Stimulated activated CD8-positive, alpha-beta memory T cell treated with anti-CD3 and anti-CD28 coated beads, Interleukin-4, amount 100 ng/mL, for 24 hours (primary cell): ENCODE measurements at regions not wholly inside any gene's neighbourhood (a gene's known extent, or its start where the extent isn't known, plus 50 kb on each side); places are given as distances from the start of the nearest gene placed in this dataset.

Experiments
- DNase-seq: peaks from one replicate; pipeline ENCODE4 v3.0.0-alpha.2; 2020; ENCODE audit warnings: low read depth

DNA sequence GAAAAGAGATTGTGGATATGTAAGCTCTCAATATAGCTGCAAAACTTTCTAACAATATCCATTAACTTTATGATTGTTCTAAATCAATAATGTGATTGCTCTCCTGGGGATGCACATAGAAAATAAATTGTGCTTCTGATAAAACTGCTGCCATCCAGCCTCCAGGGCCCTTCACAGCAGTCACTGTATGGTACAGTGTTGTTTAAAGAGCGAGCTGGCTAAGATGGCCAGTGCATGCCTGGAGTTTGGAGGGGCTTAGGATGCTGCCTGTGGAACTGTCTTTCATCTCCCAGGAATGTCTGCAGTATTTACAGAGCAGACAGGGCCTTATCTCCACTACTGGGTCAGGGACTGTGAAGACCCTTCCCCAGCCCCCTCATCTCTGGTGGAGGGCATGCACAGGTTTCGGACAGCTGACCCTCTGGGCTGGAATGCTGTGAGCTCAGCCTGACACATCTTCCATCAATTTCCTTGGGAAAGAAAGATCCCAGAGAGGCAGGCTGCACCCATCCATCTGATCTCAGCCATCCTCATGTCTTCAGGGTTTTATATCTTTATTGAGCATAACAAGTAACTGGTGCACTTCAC, 137.0 kb downstream of the PLPP3 start:
- DNase-seq, result no peak

DNA sequence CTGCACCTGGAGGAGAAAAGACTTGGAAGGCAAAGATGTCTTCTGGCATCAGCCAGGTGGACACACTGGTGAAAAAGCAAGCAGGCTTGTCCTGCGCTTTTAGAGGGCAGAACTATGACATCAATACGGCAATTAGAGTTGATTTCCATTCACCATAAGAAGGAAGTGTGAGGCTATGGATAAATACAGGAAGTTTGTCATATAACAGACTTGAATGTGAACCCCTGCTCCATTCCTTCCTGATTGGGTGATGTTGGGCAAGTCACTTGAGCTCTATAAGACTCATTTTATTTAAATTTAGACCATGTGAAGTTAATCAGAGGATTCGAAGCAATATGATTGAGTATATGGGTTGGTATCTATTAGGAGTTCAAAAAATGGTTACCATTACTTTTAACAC, 137.8 kb downstream of the PLPP3 start:
- DNase-seq, result no peak

DNA sequence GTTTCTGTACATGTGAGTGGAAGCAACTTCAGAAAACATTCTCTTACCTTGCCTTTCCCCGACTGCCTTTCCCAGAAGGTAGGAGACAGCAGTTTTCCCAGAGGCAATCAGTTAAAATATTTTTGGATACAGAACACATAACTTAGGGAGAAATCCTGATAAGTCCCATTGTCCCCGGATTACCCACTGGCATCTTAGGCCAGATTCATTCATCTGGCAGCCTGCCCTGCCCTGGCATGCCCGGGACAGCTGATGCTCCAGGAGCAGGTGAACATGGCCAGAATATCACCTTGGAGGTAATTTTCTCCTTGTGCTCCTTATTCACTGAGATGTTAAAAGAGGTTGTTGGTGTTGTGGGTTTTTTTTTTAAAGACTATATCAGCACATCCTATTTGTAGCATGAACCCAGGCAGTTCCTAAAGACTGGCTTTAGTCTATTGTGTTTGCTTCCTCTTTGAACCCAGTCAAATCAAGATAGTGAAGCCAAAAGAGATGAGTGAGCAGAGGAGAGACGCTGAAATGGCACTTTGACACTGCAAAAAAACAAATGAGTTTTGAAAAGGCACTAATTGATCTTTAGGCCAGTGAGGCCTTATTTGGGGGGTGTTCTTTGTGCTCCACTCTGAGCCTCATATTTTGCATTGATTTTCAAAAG, 139.6 kb downstream of the PLPP3 start:
- no peak for DNase-seq

DNA sequence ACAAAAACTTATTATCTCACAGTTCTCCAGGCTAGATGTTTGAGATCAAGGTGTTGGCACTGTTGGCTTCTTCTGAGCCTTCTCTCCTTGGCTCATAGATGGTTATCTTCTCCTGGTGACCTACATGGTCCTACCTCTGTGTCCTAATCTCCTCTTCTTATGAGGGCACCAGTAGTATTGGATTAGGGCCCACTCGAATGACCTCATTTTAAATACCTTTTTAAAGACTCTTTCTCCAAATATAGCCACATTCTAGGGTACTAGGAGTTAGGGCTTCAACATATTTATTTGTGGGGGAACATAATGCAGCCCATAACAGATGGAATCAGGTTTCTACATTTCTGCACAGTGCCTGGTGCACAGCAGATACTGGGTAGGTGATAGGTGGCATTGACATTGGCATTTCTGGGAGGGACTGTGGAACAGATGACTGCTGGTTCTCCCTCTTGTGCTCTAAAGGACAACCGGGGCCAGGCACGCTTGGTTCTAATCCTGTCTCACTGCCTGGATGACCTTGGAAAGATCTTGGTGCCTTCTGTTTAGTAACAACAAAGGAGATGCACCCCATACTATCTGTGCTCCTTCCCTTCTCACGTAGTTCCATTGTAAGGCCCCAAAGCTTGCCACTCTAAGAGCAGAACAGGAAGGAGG, 140.3 kb downstream of the PLPP3 start:
- no peak for DNase-seq

DNA sequence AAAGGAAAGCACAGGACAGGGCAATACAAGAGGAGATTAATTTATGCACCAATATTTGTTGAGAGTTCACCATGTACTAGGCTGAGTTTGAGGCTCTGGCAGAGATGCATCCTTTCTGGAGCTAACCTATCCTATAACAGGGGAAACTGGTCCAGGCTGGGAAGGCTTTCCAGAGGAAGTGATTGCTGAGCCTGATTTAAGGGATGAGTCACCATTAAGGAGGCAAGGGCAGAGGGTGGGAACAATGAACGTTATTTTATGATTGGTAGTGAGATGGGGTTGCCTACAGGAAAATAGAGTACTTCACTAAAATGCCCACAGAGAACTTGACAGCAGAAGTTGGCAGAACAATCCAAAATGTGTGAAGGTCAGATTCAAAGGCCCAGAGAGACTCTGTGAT, 141.4 kb downstream of the PLPP3 start:
- no peak for DNase-seq

DNA sequence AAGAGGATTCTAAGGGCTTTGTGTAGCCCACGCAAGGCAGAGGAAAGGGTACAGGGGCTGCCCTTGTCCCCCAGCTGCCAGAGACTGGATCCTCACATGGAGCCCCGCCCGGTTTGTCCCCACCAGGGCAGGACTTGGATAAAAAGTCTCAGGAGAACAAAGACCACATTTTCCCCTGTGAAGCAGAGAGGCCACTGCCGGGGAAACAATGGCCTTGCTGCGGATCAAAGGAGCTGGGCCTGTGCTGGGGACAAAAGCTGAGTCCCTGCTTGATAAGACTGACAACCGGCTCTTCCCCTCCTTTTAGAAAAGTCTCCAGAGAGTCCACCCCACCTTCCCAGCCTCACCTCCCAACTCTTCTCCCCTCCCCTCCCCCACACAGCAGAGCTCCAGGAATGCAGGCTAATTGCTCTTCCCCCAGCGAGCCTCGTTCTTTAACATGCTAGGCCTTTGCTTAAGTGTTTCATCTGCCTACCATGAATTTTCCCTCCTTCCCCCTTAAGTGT, 142.4 kb downstream of the PLPP3 start:
- no peak for DNase-seq

DNA sequence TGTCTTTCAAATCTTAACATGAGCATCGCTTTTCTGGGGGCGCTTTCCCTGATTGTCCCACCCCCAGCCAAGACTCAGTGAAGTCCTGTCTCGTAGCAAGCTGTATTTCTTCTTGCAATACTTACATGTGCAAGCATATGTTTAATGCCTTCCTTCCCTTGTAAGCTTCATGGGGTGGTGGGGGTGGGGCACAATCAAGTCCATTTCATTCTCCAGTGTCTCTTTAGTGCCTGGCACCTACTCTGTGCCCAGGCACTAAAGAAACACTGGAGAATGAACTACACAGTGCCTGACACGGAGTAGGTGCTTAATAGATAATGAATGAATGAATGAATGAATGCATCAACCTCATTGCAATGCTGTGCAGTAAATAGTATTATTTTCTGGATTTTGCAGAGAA, 143.1 kb downstream of the PLPP3 start:
- DNase-seq, result no peak

DNA sequence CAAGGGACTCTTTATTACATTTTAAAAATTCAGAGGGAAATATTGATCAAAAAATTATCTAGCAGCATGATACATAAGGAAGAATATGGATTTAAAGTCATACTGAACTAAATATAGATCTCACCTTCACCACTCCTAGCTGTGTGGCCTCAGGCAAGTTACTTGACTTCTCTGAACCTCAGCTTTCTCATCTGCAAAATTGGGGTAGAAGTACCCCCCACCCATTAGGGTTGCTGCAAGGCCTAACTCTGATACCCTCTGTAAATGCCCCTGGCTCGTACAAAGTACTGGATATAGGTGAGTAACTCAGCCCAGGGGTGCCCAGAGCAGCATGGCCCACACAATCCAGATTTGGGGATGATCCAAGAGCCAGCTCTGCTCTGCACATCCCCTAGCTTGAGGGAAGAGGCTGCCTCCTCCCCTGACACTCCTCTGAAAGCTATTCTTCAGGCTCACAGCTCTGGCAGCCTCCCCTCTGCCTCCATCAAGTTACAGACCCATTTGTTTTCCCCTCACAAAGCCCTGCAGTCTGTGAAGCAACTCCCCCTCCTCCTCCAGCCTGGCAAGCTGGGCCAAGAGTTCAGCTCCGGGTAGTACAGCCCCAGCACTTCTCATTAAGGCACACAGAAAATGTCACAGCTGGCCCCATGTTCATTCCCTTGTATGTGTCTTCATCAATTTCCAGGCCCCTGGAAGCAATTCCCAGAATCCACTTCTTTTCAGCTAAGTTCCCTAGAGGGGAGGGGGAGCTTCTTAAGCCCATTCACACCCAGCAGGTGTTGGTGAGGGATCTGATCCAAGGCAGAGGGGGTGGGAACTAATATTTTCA, 143.7 kb downstream of the PLPP3 start:
- DNase-seq, result no peak

DNA sequence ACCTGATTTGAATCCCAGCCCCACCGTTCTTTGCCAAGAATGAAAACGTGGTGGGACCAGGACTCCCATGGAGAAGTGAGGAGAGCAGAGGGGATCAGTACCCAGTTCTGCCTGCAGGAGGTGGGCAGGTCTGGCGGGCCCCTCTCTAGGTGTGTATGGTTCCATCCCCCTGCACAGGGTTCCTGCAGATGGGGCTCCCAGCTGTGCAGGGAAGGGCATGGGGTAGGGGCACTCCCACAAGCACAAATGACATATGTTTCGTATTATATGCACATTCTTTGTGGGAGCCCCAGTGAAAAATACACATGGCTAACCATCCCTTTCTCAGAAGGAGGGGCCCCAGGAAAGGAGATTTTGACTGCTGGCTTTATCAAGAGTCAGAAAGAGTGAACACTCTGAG, 144.6 kb downstream of the PLPP3 start:
- no peak for DNase-seq

DNA sequence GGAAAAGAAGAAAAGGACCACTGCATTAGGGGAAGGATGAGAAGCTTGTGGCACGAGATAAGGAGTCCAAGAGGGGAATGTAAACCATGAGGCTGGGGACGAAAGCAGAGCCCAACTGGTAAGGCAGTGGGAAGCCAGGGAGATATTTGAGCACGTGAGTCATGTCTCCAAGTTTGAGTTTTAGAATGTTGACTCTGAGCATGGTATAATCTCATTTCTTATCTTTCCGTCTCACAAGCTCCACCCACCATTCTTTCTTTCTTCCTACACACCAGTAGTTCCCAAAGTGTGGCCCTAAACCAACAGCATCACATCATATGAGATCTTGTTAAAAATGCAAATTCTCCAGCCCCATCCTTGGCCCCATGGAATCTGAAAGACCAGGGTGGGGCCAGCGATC, 145.3 kb downstream of the PLPP3 start:
- no peak for DNase-seq

DNA sequence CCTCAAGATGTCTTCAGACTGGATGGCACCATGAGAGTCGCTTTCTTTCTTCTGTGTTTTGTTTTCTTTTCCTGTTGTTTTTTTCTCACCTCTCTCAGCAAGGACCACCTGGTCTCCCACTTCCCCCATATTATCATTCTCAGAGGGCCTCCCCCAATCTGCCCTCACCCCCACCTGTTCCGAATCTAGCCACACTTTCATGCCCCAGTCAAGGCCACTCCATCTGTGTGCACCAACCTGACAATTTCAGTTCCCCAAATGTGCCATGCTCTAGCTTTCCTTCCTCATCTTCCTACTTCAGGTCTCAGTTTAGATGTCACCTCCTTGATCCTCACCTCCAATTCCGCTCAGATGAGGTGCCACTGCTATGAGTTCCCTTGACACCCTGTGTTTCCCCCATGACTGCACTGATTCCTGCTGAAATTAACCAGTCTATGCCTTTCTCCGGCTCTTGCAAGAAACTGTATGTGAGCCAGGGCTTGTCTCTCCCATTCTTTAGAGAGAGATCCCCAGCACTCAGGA, 146.2 kb downstream of the PLPP3 start:
- no peak for DNase-seq

DNA sequence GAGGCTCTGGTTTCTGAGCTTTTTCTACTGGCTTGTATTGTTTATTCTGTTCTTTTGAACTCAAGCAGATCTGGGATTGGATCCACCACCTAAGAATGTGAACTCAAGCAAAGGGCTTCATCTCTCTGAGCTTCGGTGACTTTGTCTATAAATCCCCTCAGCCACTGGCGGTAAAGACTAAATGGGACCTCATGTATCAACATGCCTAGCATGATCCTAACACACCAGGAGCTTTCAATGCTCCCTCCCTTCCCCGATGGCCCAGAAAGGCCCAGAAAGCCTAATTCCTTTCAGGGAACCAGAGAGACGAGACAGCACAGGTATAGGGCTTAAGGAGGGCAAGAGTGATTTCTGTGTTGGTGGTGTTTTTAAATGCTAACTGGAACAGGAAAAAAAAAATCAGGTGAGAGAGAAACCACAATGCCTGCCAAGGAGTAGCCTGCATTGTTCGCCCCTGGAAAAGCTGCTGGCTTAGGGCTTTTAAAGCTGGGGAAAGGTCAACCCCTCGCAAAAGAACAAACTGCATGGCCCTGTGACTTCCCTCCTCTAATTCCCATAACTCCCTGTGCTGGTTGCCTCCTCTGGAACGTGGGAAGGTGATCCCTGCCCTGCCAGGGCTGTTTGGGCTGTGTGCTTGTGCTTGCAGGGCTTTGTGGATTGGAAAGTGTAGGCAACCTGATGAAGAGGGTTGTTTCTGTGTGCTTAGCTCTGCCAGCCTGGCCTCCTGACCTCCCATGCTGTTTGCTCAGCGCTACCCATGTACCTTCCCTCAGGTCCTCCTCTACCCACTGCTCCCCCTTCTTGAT, 147.0 kb downstream of the PLPP3 start:
- DNase-seq, result no peak

DNA sequence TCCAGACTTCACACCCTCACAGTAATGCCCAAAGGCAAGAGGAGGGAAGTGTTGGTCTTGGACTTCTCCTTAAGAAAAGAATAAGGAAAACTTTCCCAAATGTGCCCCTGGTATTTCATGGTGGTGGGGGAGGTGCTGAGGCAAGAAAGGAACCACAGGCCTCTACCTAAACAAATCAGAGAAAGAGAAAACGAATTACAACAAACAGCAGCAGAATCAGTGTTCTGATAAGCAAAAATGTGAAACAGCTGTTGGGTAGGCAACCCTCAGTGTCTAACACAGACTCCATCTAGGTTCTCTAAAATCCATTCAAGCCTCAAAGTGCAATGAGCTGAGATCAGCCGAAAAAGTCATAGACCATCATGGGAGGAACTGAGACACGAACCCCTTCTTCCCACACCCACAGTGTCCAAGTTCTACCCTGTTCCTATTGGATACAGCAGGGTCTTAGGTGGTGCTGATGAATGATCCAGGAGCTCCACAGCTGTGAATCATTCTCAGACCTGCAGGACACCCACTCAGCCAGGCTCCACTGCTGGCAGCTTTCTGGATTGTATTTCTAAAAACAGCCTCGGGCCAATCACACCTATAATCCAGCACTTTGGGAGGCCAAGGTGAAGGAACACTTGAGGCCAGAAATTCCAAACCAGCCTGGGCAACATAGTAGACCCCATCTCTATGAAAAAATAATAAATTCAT, 149.1 kb downstream of the PLPP3 start:
- DNase-seq, result no peak

DNA sequence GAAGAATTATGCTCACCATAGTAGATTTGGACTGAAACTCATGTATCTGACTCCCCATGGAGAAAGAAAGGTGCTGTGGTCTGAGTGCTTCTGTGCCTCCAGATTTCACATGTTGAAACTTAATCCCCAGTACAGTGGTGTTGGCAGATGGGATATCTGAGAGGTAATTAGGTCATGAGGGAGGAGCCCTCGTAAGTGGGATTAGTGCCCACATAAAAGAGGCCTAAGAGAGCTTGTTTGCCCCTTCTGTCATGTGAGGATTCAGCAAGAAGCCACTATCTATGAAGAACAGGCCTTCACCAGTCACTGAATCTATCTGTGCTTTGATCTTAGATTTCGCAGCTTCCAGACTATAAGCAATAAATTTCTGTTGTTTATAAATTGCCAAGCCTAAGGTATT, 150.1 kb downstream of the PLPP3 start:
- DNase-seq, result no peak

DNA sequence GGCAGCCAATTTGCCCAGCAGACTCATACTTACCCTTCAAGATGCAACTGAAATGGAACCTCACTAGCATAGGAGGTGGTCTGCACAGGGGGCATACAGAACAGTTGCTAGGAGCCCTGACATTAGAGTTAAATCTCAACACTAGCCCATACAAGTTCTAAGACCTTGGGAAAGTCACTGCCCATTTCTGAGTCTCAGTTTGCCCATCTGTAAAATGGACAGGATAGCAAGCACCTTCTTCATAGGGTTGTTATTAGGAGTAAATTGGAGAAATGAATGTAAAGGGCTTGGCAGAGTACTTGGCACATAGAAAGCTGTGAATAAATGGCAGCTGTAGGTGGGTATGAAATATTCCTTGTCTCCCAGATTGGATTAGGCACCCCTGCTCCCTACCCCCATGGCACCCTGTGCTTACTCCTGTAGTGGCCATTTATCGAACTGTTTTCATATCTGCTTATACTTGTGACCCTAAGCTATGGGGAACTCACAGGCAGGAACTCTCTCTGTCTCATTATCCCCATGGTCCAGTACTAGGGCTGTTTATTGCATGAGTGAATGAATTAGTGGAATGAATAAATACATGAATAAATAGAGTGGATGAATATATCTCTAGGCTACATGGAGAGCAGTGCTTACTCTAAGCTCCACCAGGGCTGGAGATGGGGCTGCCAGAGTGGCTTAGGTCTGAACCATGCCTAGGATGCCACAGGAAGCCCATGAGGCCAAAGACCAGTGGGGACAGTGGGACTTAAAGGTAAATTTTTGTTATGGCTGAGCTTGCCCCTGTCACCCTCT, 152.6 kb downstream of the PLPP3 start:
- no peak for DNase-seq

DNA sequence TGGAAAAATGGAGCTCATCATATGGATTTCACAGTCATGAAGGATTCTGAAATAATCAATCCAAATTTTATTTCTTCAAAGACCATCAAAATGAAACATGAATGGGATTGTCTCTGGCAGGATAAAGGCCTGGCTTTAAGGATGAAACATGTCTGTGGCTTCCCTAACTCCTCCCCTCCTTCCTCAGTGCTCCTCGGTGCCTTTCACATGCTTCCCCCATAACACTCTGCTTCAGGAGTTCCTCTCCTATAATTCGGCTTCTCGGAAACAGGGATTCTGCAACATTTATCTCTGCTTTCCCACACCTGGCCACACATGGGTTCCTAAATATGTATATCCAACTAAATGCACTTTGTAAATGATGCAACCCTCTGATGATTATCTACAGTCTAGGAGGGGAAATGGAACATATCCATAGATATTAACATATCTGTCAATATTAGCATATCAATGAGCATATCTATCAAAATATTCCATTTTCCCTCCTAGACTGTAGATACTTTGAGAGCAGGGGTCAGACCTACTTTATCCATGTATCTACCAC, 153.8 kb downstream of the PLPP3 start:
- DNase-seq, result no peak

DNA sequence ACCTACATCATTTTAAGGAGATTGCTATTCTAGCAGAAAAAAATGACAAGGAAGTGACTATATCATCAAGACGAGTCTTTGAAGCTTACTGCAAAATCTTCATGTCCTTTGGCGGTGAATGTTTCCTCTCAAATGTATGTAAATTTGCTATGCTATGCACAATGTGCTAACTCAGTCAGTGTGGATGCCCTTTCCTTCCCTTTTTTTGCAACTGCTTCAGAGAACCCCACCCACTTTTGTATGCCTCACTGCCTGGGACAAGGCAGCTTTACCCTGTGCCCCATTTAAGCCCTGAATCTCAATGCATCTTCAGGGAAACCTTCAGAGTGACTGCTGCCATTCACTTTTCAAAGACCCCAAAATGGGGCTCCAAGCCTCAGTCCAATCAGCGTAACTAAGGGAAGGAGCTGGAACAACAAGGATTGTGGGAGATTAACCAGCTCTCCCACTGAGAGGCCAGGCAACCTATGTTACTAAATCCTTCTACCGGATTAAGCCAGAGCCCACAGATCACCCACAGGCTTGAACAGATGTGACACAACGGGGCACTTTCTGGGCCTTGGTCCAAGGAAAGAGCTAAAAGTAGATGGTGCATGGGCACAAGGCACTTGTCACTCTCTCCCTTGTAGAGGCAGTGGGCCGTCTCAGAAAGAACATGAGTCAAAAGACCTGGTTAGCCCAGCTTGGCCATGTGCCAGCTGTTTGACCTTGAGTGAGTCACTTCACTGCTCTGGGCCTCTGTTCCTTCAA, 154.4 kb downstream of the PLPP3 start:
- no peak for DNase-seq

DNA sequence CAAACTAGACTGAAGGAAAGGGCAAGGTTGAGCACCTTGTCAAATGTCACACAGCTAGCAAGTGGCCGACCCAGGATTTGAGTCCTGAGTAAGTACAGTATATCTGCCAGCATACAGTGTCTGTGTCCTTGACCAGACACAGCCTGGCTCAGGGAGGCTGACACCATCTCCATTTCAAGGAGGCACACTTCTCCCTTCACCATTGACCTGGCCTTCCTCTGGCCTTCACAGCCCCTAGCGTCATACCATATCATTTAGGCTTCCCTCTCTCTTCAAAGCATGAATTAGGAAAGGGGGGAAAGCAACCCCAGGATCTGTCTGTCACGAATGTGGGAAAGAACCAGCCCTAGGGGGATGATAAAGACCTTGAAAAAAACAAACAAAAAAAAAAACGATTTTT, 155.6 kb downstream of the PLPP3 start:
- DNase-seq, result no peak

DNA sequence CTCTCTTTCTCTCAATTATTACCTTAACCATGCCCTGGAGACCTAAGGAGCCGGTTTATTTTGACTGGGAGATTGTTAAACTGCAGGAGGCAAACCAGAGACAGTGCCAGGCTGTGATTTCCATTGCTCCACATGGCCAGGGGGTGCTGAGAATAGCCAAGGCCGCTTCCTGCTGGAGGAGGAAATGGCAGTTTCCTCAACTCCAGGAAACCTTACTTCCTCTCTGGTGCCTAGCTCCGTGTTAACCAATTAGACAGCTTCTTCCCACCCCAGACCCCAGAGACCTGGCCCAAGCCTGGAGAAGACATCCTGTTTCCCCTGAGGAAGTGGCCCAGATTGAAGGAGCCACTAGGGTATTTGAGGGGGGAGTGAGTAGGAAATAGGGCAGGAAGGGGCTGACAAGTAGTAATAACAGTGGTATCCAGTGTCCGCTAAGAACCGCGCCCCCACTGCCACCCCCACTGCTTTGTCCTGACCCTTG, 161.2 kb downstream of the PLPP3 start:
- DNase-seq, result no peak
